ENCODE measurements at regions not wholly inside any gene's neighbourhood (a gene's known extent, or its start where the extent isn't known, plus 50 kb on each side); places are given as distances from the start of the nearest gene placed in this dataset.

DNA sequence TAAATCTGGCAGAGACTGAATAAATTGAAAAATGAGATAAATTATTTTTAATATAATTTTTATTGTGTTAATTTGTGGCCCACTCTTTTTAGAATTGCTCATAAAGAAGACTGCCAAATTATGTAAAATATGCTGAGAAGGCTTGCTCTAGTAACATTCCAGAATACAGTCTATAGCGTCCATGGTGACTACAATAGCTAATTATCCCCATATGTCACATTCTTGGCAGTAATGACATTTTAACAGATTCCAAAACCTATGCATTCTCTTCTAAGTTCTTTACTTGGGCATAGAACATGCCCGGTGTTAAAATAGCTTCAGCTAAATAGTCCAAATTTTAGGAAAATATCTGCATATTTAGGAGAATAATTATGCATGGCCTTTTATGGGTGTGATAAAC is 697.0 kb upstream of the SEMA6A start:
- TF ChIP-seq POLR2AphosphoS5 (IDR thresholded peaks at IDR 0.05) (no peak), POLR2A (IDR thresholded peaks at IDR 0.05) (no peak), EP300 (IDR thresholded peaks at IDR 0.05) (no peak)
- TF ChIP-seq, protein P1, sequence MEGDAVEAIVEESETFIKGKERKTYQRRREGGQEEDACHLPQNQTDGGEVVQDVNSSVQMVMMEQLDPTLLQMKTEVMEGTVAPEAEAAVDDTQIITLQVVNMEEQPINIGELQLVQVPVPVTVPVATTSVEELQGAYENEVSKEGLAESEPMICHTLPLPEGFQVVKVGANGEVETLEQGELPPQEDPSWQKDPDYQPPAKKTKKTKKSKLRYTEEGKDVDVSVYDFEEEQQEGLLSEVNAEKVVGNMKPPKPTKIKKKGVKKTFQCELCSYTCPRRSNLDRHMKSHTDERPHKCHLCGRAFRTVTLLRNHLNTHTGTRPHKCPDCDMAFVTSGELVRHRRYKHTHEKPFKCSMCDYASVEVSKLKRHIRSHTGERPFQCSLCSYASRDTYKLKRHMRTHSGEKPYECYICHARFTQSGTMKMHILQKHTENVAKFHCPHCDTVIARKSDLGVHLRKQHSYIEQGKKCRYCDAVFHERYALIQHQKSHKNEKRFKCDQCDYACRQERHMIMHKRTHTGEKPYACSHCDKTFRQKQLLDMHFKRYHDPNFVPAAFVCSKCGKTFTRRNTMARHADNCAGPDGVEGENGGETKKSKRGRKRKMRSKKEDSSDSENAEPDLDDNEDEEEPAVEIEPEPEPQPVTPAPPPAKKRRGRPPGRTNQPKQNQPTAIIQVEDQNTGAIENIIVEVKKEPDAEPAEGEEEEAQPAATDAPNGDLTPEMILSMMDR (IDR thresholded peaks at IDR 0.05): no peak
